RCC 7860 (cell line): ENCODE measurements at regions not wholly inside any gene's neighbourhood (a gene's known extent, or its start where the extent isn't known, plus 50 kb on each side); places are given as distances from the start of the nearest gene placed in this dataset.

Experiments used
- DNase-seq: peaks from one replicate; pipeline ENCODE4 v3.0.0-alpha.2; 2015; ENCODE audit warnings: low spot score
- FAIRE-seq: peaks from 2 replicates; lab custom pipeline; 2012; peaks lifted over from hg19 to GRCh38; lab: Jason Lieb, UNC

DNA sequence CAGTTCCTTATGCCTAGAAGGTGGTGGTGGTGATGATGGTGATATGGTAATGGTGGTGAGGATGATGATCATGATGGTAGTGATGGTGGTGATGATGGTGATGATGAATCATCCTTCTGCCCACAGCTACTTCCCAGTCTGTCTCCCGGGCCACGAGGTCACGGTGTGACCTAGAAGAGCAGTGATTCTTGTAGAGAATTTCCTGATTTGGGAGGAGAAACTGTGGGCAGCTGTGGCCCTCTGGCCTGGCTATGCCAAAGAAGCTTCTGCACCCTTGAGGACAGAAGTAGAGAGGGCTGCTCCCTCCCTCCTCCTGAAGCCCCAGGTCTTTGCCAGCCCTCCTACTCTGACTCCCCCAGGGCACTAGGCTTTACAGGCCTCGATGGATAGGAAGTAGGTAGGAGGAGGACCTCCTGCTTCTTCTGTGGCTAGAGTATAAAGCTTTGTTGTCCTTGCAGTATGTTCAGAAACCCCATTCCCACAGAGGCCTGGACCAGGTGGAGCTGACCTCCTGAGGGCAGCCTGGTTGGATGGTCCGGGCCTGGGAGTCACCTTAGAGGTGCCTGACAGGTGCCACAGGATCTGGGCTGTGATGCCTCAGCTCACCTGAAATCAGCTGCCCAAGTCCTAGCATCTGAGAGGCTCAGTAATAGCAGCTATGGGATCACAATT is 57.9 kb upstream of the EPAS1 start:
- DNase-seq (peak; percentile 13), FAIRE-seq (no peak)

DNA sequence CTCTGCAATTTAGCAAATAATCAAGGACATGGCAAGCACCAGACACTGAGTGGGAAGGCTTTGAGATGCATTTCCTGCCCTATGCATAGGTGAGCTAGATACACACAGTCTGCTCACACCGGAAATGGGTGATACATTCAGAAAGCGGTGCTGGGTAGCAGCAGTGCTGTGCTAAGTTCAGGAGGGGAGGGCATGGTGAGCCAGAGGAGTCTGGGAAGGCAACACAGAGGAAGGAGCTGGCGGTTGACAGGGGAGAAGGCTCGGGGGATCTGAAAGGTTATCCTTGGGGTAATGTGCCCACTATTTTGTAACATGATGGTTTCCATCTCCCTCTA is 57.4 kb upstream of the EPAS1 start:
- FAIRE-seq (no peak), DNase-seq (no peak)

- FAIRE-seq (no peak), DNase-seq (peak; percentile 11)
Measured at GRCh38 chr2:46241344-46241743, 55.9 kb upstream of the EPAS1 start.

DNA sequence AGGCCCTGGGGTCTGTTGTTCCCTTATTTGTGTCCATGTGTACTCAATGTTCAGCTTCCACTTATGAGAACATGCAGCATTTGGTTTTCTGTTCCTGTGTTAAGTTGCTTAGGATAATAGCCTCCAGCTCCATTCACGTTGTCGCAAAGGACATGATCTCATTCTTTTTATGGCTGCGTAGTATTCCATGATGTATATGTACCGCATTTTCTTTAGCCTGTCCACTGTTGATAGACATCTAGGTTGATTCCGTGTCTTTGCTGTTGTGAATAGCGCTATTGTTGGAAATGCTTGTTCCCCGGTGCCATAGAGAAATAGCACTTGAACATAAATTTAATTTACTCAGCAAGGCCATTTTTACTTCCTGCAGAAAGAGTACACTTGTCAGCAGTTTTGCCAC is 51.3 kb upstream of the EPAS1 start:
- DNase-seq (no peak), FAIRE-seq (no peak)

DNA sequence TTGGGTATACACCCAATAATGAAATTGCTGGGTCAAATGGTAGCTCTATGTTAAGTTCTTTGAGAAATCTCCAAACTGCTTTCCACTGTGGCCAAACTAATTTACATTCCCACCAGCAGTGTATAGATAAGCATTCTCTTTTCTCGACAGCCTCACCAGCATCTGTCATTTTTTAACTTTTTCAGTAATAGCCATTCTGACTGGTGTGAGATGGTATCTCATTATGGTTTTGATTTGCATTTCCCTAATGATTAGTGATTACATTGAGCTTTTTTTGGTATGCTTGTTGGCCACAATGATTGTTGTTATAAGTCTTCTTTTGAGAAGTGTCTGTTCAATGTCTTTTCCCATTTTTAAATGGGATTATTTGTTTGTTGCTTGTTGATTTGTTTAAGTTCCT is 50.4 kb upstream of the EPAS1 start:
- FAIRE-seq (no peak), DNase-seq (no peak)
